CD14-positive monocyte (primary cell): ENCODE measurements at regions not wholly inside any gene's neighbourhood (a gene's known extent, or its start where the extent isn't known, plus 50 kb on each side); places are given as distances from the start of the nearest gene placed in this dataset.

Experiments
- DNase-seq, 3 donors: peaks; one replicate each; pipeline ENCODE4 v3.0.0-alpha.2; 2011 to 2022
- H2AFZ ChIP-seq: 2 replicates; pipeline ENCODE4 v1.6.0; 2012; ENCODE audit warnings: mild to moderate bottlenecking, low read depth, low read length, inconsistent platforms; ENCODE audit not compliant: insufficient read depth, poor library complexity, severe bottlenecking
- H3K27ac ChIP-seq, 2 donors: 1 replicate in 1 of 2; 2 replicates in 1 of 2; pipeline ENCODE4 v1.5.1; 2012 to 2013; ENCODE audit warnings: low read length in 2 of 2, control low read depth in 1 of 2, inconsistent platforms in 1 of 2, low read depth in 1 of 2, mild to moderate bottlenecking in 1 of 2
- H3K27me3 ChIP-seq, 2 donors: one replicate each; pipeline versions ENCODE4 v1.6.0 to v1.6.1; 2011 to 2013; ENCODE audit warnings: low read length in 2 of 2; ENCODE audit not compliant: control insufficient read depth in 2 of 2, insufficient read depth in 2 of 2
- H3K36me3 ChIP-seq, 2 donors: replicated peaks in 1 of 2; 1 replicate in 1 of 2; 2 replicates in 1 of 2; pipeline versions ENCODE4 v1.5.1 to v1.6.1; 2012 to 2013; ENCODE audit warnings: low read length in 2 of 2, control low read depth in 1 of 2, inconsistent platforms in 1 of 2, mild to moderate bottlenecking in 1 of 2; ENCODE audit not compliant: insufficient read depth in 2 of 2, control insufficient read depth in 1 of 2
- H3K4me1 ChIP-seq, 2 donors: 1 replicate in 1 of 2; 2 replicates in 1 of 2; pipeline versions ENCODE4 v1.5.1 to v1.6.1; 2012 to 2013; ENCODE audit warnings: low read length in 2 of 2, control low read depth in 1 of 2, inconsistent platforms in 1 of 2, mild to moderate bottlenecking in 1 of 2, moderate library complexity in 1 of 2; ENCODE audit not compliant: insufficient read depth in 2 of 2, control insufficient read depth in 1 of 2
- H3K4me2 ChIP-seq: replicated peaks from 2 replicates; pipeline ENCODE3; 2012; ENCODE audit warnings: low read length, moderate library complexity, mild to moderate bottlenecking; ENCODE audit not compliant: poor library complexity, severe bottlenecking; ENCODE audit errors: extremely low read depth
- H3K4me3 ChIP-seq, 3 experiments: fragments of 200-600 bp in 1 of 3; sonication (generic) in 1 of 3; replicated peaks in 1 of 3; 1 replicate in 2 of 3; 2 replicates in 1 of 3; pipeline ENCODE4 v1.5.1; 2011 to 2013; ENCODE audit warnings: low read length in 3 of 3, mild to moderate bottlenecking in 3 of 3, control low read depth in 2 of 3, low read depth in 2 of 3, inconsistent platforms in 1 of 3, moderate library complexity in 1 of 3
- H3K79me2 ChIP-seq: 2 replicates; pipeline ENCODE4 v1.6.0; 2012; ENCODE audit warnings: mild to moderate bottlenecking, control low read depth, inconsistent platforms, low read length, moderate library complexity; ENCODE audit not compliant: insufficient read depth
- H3K9ac ChIP-seq: 2 replicates; pipeline ENCODE4 v1.6.0; 2017; ENCODE audit warnings: low read length, mild to moderate bottlenecking; ENCODE audit not compliant: insufficient read depth, poor library complexity, severe bottlenecking
- H3K9me3 ChIP-seq, 2 donors: replicated peaks in 1 of 2; 1 replicate in 1 of 2; 2 replicates in 1 of 2; pipeline versions ENCODE4 v1.5.1 to v1.6.1; 2012 to 2013; ENCODE audit warnings: low read length in 2 of 2, control low read depth in 1 of 2; ENCODE audit not compliant: control insufficient read depth in 1 of 2, insufficient read depth in 1 of 2
- H4K20me1 ChIP-seq: 2 replicates; pipeline ENCODE4 v1.6.0; 2012; ENCODE audit warnings: mild to moderate bottlenecking, low read length, control low read depth, moderate library complexity; ENCODE audit not compliant: insufficient read depth
- H3K27ac Mint-ChIP-seq, 7 donors: one replicate each; pipeline ENCODE4 v1.8.0; 2020; ENCODE audit warnings: mild to moderate bottlenecking in 7 of 7, mixed read lengths in 7 of 7, moderate library complexity in 6 of 7, inconsistent platforms in 2 of 7
- H3K27me3 Mint-ChIP-seq, 3 donors: one replicate each; pipeline ENCODE4 v1.8.0; 2021 to 2022; ENCODE audit warnings: low read depth in 3 of 3, mild to moderate bottlenecking in 3 of 3, mixed read lengths in 3 of 3, moderate library complexity in 3 of 3, inconsistent platforms in 1 of 3
- H3K36me3 Mint-ChIP-seq, 2 donors: one replicate each; pipeline ENCODE4 v1.8.0; 2020; ENCODE audit warnings: mixed read lengths in 2 of 2, inconsistent platforms in 1 of 2, mild to moderate bottlenecking in 1 of 2
- H3K4me1 Mint-ChIP-seq: one replicate; pipeline ENCODE4 v1.8.0; 2020; ENCODE audit warnings: mild to moderate bottlenecking, mixed read lengths
- H3K4me3 Mint-ChIP-seq, 2 donors: one replicate each; pipeline ENCODE4 v1.8.0; 2020; ENCODE audit warnings: mild to moderate bottlenecking in 2 of 2, mixed read lengths in 2 of 2, moderate library complexity in 1 of 2
- H3K9me3 Mint-ChIP-seq, 7 donors: one replicate each; pipeline ENCODE4 v1.8.0; 2020 to 2022; ENCODE audit warnings: mixed read lengths in 7 of 7, mild to moderate bottlenecking in 6 of 7, moderate library complexity in 6 of 7, inconsistent platforms in 2 of 7
- CTCF ChIP-seq: fragments of 200-600 bp; IDR thresholded peaks from one replicate; pipeline ENCODE4 v1.8.0; 2022; ENCODE audit warnings: antibody characterized with exemption, mild to moderate bottlenecking
- whole genome bisulfite sequencing: methylation state at CpG from one replicate; pipeline ENCODE4 v1.1.5; 2013; ENCODE audit warnings: missing lambda C conversion rate; ENCODE audit not compliant: insufficient coverage; 5-methylcytosine and 5-hydroxymethylcytosine counted together
- intact Hi-C, 2 donors: fragments of 100-400 bp; cut with micrococcal nuclease; formaldehyde crosslinking; loops; one replicate each; pipeline versions ENCODE4 v1.15.0 to v1.15.1; 2023

DNA sequence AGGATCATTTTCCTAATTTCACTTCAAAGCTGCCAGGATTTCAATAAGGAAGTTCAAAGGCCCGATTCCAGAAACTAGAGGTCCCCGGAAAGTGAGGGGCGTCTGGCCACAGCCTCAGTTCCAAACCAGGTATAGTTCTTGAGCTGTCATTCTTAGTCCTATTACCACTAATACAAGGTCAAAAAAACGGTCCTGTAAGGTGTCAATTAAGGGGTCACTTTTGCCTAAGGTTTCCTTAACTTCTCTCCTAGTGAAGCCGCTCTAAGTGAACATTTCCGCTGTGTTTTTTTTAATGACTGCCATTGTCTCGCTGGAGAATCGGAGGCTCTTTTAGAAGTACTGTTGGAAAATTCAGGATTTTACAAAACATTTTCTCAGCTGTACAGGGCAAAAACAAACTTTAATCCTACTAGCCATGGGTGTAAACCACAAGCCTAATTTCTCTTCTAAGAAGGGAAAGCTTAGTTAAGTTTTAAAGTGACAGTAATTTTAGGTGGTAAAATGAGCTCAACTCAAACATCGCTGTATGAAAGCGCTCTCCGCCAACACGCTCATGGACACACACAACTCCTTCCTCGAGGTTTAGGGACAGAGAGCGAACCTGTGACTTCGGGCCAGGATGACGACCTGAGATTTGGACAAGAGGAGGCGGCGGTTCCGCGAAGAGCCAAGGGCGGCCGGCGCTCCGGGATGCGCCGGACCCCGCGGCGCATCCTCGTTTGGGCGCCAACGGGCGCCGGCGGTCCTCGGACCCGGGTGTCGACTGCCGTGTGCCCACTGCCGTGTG, 76.7 kb upstream of the IFNE start:
- intact Hi-C loops, result no loop called here
- peaks cover 65 to 86% of the 10 kb centered on the region in 2 donors for H3K27me3 ChIP-seq
- no peak for TF ChIP-seq CTCF
- Mint-ChIP-seq H3K27ac (no peak overlapping the region), H3K9me3 (peaks cover 0 to 14% (median 6%) of the 10 kb centered on the region in 7 donors), H3K4me3 (peak overlapping the region; percentile 73 to 96), H3K4me1 (peaks cover 15% of the 10 kb centered on the region), H3K27me3 (peaks cover 44 to 60% (median 54%) of the 10 kb centered on the region in 3 donors), H3K36me3 (peaks cover 0 to 8% of the 10 kb centered on the region in 2 donors)
- H3K79me2 ChIP-seq, result no peaks in the 10 kb centered on the region
- peak overlapping the region in 2 of 3 experiments; percentile 12 to 67 for H3K4me3 ChIP-seq
- H3K27ac ChIP-seq, result no peak overlapping the region
- H4K20me1 ChIP-seq, result no peaks in the 10 kb centered on the region
- H3K4me2 ChIP-seq, result peak overlapping the region; percentile 71
- H3K9me3 ChIP-seq, result peaks cover 0 to 9% of the 10 kb centered on the region in 2 donors
- peaks cover 14 to 18% of the 10 kb centered on the region in 2 donors for H3K4me1 ChIP-seq
- H3K36me3 ChIP-seq, result no peaks in the 10 kb centered on the region
- no peak for DNase-seq
- peak overlapping the region; percentile 25 for H3K9ac ChIP-seq
- WGBS, result 2% methylated on average over 27 of the region's 40 CpGs
- H2AFZ ChIP-seq, result peak overlapping the region; percentile 61

GRCh38 chr9:21559402-21560280, 77.5 kb upstream of the IFNE start:
- H3K9me3 Mint-ChIP-seq, result peaks cover 0 to 14% (median 6%) of the 10 kb centered on the region in 7 donors
- 1% methylated on average over 82 of the region's 88 CpGs for WGBS

More at GRCh38 chr9:21559402-21560280, 77.5 kb upstream of the IFNE start:
- Mint-ChIP-seq H3K27ac (no peak overlapping the region), H3K36me3 (peaks cover 0 to 8% of the 10 kb centered on the region in 2 donors), H3K27me3 (peaks cover 44 to 66% (median 56%) of the 10 kb centered on the region in 3 donors), H3K4me1 (peaks cover 15% of the 10 kb centered on the region), H3K4me3 (peak overlapping the region; percentile 61 to 96)
- intact Hi-C loops, result no loop called here
- H2AFZ ChIP-seq, result peak overlapping the region; percentile 61
- peaks cover 14 to 18% of the 10 kb centered on the region in 2 donors for H3K4me1 ChIP-seq
- TF ChIP-seq CTCF, result no peak
- DNase-seq, result peak in 1 of 3 donors; percentile 13
- H3K27ac ChIP-seq, result no peak overlapping the region
- H3K79me2 ChIP-seq, result no peaks in the 10 kb centered on the region
- H3K36me3 ChIP-seq, result no peaks in the 10 kb centered on the region
- H3K9ac ChIP-seq, result peak overlapping the region; percentile 25
- peak overlapping the region; percentile 9 to 67 (median 12) for H3K4me3 ChIP-seq
- H3K4me2 ChIP-seq, result peak overlapping the region; percentile 71
- H4K20me1 ChIP-seq, result no peaks in the 10 kb centered on the region
- H3K27me3 ChIP-seq, result peaks cover 70 to 93% of the 10 kb centered on the region in 2 donors
- peaks cover 0 to 9% of the 10 kb centered on the region in 2 donors for H3K9me3 ChIP-seq
